Osteoblast (primary cell): ENCODE measurements at regions not wholly inside any gene's neighbourhood (a gene's known extent, or its start where the extent isn't known, plus 50 kb on each side); places are given as distances from the start of the nearest gene placed in this dataset.

Experiments
- DNase-seq: peaks from one replicate; pipeline ENCODE4 v3.0.0; 2011; ENCODE audit warnings: low spot score, mixed read lengths; ENCODE audit not compliant: insufficient read length; ENCODE audit errors: missing footprints
- H2AFZ ChIP-seq: 2 replicates; pipeline ENCODE4 v1.6.0; 2011; ENCODE audit warnings: mild to moderate bottlenecking, low read length
- H3K27ac ChIP-seq: 2 replicates; pipeline ENCODE4 v1.5.1; 2011; ENCODE audit warnings: mild to moderate bottlenecking, low read depth, low read length, moderate library complexity
- H3K27me3 ChIP-seq: 2 replicates; pipeline ENCODE4 v1.6.0; 2012; ENCODE audit warnings: mild to moderate bottlenecking, control low read depth, inconsistent platforms, low read length, moderate library complexity; ENCODE audit not compliant: insufficient read depth
- H3K36me3 ChIP-seq: 2 replicates; pipeline ENCODE4 v1.5.1; 2011; ENCODE audit warnings: mild to moderate bottlenecking, low read length, control low read depth, moderate library complexity; ENCODE audit not compliant: insufficient read depth
- H3K4me1 ChIP-seq: 2 replicates; pipeline ENCODE4 v1.5.1; 2011; ENCODE audit warnings: mild to moderate bottlenecking, low read length, control low read depth, moderate library complexity; ENCODE audit not compliant: insufficient read depth
- H3K4me2 ChIP-seq: 2 replicates; pipeline ENCODE4 v1.6.0; 2011; ENCODE audit warnings: mild to moderate bottlenecking, low read length; ENCODE audit not compliant: insufficient read depth
- H3K4me3 ChIP-seq: fragments of 200-600 bp; sonication (generic); 3 replicates; pipeline ENCODE4 v1.5.1; 2012; ENCODE audit warnings: mild to moderate bottlenecking, low read length, inconsistent platforms; ENCODE audit not compliant: insufficient read depth
- H3K79me2 ChIP-seq: 2 replicates; pipeline ENCODE4 v1.6.0; 2012; ENCODE audit warnings: mild to moderate bottlenecking, low read length, control low read depth, inconsistent platforms; ENCODE audit not compliant: insufficient read depth
- H3K9me3 ChIP-seq: 2 replicates; pipeline ENCODE4 v1.5.1; 2011; ENCODE audit warnings: low read depth, low read length, control low read depth
- H4K20me1 ChIP-seq: 2 replicates; pipeline ENCODE4 v1.6.0; 2012; ENCODE audit warnings: mild to moderate bottlenecking, low read length, control low read depth; ENCODE audit not compliant: insufficient read depth
- TF ChIP-seq, protein P1 (sequence below): IDR thresholded peaks from 2 replicates; pipeline ENCODE4 v1.5.1; 2011; ENCODE audit warnings: mild to moderate bottlenecking, low read depth, low read length, moderate library complexity; ENCODE audit errors: extremely low read depth

DNA sequence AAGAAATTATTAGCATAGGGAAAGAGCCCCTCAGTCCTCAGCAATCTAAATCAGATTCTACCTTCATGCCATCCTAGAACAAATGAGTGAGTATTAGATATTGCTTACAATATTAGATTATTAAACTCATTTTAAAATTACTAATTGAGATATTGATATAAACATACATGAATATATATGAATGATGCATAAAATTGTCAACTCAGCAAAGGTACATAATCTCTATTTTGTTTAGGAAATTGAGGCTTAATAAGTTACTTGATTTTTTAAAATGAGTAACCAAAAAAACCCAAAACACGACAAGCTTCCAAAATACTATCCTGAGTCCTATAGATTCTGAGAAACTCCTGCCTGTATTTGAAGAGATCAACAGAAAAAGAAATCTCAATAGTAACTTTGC, 297.7 kb upstream of the TMCO5A start:
- Histone ChIP-seq H3K36me3 (no peaks in the 10 kb centered on the region), H3K9me3 (no peaks in the 10 kb centered on the region), H3K27ac (no peak overlapping the region), H3K4me2 (no peak overlapping the region), H2AFZ (no peak overlapping the region), H3K4me1 (no peaks in the 10 kb centered on the region), H4K20me1 (no peaks in the 10 kb centered on the region), H3K4me3 (no peak overlapping the region), H3K79me2 (no peaks in the 10 kb centered on the region), H3K27me3 (no peaks in the 10 kb centered on the region)
- DNase-seq, result no peak
- TF ChIP-seq, protein P1, sequence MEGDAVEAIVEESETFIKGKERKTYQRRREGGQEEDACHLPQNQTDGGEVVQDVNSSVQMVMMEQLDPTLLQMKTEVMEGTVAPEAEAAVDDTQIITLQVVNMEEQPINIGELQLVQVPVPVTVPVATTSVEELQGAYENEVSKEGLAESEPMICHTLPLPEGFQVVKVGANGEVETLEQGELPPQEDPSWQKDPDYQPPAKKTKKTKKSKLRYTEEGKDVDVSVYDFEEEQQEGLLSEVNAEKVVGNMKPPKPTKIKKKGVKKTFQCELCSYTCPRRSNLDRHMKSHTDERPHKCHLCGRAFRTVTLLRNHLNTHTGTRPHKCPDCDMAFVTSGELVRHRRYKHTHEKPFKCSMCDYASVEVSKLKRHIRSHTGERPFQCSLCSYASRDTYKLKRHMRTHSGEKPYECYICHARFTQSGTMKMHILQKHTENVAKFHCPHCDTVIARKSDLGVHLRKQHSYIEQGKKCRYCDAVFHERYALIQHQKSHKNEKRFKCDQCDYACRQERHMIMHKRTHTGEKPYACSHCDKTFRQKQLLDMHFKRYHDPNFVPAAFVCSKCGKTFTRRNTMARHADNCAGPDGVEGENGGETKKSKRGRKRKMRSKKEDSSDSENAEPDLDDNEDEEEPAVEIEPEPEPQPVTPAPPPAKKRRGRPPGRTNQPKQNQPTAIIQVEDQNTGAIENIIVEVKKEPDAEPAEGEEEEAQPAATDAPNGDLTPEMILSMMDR, result no peak

DNA sequence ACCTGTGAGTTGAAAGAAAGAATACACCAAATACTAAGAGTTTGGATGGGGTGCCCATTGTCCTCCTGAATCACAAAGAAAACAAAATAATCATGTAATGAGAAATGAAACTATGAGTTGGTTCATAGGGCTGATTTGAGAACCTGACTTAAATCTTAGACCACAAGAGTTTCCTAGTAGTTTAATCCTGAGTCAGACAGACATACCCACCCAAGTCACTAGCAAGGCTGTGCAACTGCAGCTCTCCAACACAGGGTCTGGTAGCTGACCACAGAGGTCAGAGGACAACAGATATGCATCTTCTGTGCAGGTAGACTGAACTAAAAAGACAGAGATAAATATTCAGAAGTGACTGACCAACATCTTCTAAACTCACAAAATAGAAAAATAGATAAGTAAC, 296.3 kb upstream of the TMCO5A start:
- Histone ChIP-seq H2AFZ (no peak overlapping the region), H3K4me1 (no peaks in the 10 kb centered on the region), H3K9me3 (no peaks in the 10 kb centered on the region), H3K36me3 (no peaks in the 10 kb centered on the region), H3K27me3 (no peaks in the 10 kb centered on the region), H3K79me2 (no peaks in the 10 kb centered on the region), H3K4me3 (no peak overlapping the region), H3K27ac (no peak overlapping the region), H4K20me1 (no peaks in the 10 kb centered on the region), H3K4me2 (no peak overlapping the region)
- no peak for DNase-seq
- TF ChIP-seq, protein P1, result no peak

DNA sequence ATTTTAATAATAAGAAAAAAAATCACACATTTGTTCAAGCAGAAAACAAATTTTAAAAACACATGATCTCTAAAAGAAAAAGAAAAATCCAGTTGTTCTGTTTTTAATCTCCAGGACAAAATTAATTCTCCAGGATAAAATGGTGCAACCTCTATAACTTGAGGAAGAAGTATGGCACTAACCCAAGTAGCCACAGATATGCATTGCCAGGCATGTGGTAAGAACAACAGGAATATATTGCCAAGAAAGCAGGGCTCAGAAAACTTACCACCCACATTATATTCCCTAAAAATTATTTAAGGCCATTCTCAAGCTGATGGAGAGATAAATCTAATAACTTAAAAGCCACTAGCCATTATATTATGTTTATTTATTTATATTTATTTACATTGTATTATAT, 295.7 kb upstream of the TMCO5A start:
- no peak for DNase-seq
- Histone ChIP-seq H3K4me1 (no peaks in the 10 kb centered on the region), H3K27ac (no peak overlapping the region), H3K9me3 (no peaks in the 10 kb centered on the region), H3K4me2 (no peak overlapping the region), H3K4me3 (no peak overlapping the region), H4K20me1 (no peaks in the 10 kb centered on the region), H3K36me3 (no peaks in the 10 kb centered on the region), H2AFZ (no peak overlapping the region), H3K79me2 (no peaks in the 10 kb centered on the region), H3K27me3 (no peaks in the 10 kb centered on the region)
- TF ChIP-seq, protein P1, result no peak

DNA sequence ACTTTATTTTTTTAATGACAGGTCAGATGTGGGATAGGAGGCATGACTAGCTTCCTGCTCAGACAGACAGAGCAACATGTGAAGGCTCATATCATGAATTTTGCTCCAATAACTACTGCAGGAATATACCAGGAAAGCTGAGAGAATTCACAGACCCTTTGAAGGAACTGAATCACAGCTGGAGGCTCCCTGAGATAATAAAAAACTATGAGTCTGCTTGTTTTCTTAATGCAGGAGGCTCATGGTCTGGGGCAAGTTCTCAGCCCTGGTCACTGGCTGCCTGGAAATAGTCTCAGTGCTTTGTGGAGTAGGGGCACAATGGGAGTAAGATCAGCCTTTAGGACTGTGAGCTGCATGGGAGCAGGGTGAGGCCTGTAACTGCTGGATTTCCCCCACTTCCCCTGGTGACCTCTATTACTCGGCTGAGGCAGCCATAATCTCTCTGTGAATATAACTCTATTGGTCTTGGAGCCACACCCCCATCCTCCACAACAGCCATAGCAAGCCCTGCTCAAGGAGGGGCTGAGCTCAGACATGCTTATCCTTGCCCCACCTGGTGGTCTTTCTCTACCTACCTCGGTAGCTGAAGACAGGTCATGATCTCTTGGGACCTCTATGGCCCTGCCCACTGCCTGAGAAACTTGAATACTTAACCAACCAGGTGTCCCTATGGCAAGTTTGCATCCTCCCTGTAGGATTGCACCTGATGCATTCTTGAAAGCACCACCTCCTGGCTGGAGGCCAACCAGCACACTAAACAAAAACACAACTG, 281.6 kb upstream of the TMCO5A start:
- Histone ChIP-seq H3K4me2 (no peak overlapping the region), H3K27ac (no peak overlapping the region)
- TF ChIP-seq, protein P1, result no peak

More for the DNA sequence above, 281.6 kb upstream of the TMCO5A start:
- no peaks in the 10 kb centered on the region for H3K79me2 ChIP-seq
- H4K20me1 ChIP-seq, result no peaks in the 10 kb centered on the region
- no peaks in the 10 kb centered on the region for H3K36me3 ChIP-seq
- H3K4me1 ChIP-seq, result no peaks in the 10 kb centered on the region
- H2AFZ ChIP-seq, result no peak overlapping the region
- no peak overlapping the region for H3K4me3 ChIP-seq
- H3K9me3 ChIP-seq, result no peaks in the 10 kb centered on the region
- no peak for DNase-seq
- H3K27me3 ChIP-seq, result no peaks in the 10 kb centered on the region
